Kidney tubule cell (primary cell): ENCODE measurements at regions not wholly inside any gene's neighbourhood (a gene's known extent, or its start where the extent isn't known, plus 50 kb on each side); places are given as distances from the start of the nearest gene placed in this dataset.
A peak's percentile ranks its signal among the peaks of the same experiment; 100 is the strongest.

Source experiments
- DNase-seq: peaks from one replicate; pipeline ENCODE4 v3.0.0-alpha.2; 2018; ENCODE audit warnings: low spot score

DNA sequence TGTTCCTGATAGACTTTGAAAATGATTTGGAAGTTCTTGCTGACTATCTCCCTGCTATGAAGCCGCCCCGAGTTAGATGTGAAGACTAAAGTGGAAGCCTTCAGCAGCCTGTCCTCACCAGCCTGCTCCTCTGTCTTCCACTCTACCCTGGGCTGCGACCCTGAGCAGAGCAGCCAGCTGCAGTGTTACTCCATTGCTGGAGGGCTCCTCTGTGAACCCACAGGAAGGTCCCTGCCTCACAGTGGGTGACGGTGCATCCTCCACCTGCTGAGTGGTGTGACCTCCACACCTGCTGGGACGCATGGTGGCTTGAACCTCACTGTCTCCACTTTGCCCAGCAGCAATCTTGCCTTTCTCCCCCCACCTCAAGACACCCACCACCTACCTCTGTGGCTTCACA lies 116.4 kb downstream of the IRS2 start:
- DNase-seq = no peak

DNA sequence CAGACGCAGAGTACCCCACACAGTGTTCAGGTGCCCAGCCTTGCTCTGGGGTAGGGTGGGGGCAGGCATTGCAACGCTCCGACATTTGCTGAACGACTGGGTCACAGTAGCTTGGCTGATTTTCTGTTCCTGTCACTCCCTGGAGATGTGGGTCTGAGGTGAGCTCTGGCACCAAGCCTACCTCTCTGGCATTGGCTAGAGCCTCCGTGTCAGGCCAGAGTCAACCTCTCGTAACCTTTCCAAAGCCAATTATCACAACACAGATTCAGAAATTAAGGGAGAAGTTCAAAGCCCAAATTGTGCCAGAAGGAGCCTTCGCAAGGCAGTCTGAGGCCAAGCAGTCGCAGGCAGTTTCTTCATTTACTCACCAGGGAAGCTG lies 117.2 kb downstream of the IRS2 start:
- no peak for DNase-seq

DNA sequence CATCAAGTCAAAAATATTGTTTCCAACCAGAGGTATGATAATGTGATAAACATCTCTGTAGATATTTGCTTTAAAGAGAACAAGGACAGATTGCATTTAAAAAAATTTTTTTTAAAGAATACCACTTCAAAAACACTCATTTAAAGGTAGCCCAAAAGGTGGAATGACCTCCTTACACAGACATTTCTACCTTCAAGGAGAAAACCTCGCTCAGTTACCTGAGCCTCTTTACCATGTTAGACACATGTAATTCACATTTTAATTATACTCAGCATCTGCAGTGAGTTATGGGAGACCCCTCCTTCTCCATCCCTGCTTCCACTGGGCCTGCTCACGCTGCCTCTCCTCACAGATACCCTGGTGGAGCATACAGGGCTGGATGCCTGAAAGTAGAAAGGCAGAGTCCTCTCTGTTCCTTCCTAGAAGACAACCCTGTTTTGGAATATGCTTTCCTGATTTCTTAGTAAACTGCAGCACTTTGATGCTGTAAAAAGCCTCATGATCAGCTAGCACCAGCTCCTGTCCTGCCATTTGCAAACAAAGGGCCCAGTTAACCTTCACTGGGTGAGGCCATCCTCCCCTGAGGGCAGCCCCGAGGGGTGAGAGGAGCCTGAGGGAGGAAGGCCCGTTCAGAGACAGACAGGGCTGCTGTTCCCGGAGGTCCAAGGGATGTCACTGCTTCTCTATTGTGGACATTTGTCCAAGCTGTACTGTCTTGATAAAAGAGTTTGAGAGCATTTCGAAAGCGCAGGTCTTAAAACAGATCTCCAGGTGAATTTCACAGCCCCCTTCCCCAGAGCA lies 117.8 kb downstream of the IRS2 start:
- no peak for DNase-seq

DNA sequence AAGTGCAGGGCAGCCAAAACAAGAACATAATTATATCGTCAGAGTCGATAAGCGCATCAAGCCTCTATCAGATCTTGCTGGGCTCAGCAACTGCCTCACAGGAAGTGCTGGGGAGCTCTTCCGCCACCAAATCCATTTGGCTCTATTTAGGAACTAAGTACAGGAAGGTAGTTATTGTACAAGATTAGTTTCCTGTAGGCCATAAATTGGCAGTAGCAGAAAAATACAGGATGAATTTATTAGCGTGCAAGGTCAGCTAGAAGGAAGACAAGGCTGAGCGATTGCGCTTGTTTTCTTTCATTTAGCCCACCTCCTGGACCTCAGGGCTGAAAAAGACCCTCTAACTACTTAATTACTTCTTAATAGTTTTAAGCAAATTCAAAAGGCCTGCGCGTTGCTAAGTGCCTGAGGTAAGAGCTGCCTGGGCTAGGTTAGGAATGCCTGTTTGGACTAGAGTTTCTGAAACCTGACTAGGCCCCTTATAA lies 118.5 kb downstream of the IRS2 start:
- DNase-seq = peak; percentile 4

DNA sequence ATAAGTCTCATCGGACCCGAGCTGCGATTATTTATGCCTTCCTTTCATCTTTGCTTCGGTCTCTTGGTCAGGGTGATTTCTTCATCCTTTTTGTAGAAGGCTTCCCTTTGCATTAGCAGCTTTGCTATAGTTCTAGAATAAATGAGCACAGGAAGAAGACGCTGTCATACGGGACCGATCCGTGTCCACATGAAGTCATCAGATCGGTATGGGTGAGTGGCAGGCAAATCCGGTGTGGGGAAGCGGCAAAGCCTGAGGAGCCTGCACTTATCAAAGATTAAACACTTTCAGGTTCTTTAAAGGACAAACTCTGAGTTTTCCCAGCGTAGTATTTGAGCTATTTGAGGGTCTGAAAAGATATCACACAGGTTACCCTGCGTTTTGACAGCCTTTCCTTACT lies 119.3 kb downstream of the IRS2 start:
- peak; percentile 82 for DNase-seq

DNA sequence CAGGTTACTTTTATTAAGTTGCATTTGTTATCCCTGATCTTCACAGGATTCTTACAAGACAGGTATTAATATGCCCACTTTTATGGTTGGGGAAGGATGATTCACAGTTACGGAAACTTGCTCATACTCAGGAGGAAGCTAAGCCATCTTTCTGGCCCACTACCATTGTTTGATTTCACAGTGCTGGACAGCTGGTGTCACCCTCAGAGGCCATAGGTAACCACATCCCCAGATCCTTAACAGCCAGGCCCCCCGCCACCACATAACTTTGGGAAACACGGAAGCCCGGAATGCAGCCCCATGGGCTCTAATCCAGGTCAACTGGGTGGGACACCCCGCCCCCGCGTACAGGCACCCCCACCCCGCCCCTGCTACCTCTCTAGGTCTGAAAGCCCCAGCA lies 119.7 kb downstream of the IRS2 start:
- peak; percentile 38 for DNase-seq

DNA sequence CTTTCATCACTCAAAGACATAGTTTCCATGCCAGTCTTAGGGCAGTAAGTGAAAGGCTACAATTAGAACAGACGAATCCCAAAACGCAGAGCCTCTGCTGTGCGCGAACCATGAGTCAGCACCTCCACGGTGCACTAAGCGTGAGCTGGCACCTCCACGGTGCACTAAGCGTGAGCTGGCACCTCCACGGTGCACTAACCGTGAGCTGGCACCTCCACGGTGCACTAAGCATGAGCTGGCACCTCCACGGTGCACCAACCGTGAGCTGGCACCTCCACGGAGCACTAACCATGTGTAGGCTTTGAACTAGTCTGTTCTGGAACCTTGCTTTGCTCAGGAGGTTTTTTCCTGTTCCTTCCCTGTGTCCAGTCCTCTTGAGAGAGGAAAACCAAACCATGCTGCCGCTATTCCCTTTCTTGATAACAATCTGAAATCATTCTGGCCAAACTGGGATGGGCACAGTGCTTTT lies 120.6 kb downstream of the IRS2 start:
- DNase-seq = peak; percentile 70

DNA sequence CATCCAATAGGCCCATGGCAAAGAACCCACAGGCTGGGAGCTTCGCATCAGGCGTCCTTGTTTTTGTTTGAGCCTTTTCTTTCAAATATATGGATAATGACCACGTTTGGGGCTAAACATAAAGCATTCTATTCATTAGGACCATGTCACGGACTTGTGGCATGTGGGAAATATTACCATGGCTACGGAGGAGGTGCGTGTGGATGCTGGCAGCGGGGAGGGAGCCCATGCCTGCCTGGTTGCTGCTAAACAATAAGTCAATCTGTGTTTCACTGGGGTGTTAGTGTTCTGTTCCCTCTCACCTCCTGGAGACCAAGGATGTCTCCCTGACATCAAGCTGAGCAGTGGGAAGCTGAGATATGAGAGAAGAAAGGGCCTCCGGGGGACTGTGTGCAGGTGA lies 121.1 kb downstream of the IRS2 start:
- no peak for DNase-seq

DNA sequence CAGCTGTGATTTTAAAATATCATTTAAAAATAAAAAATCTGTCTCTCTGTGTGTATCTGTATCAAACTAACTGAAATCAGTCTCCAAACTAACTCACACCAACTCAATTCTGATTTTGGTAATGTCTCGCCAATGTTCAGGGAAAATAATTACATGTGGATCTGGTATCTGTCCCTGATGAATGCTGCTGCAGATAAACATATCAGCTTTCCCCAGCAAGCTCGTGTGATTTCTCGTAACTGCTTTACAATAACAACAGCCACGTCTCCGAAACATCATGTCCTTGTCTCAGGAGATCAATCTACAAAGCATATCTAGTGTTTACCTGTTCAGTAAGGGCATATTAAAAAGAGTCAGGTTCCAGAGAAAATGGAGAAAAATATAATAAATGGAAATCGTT lies 129.0 kb downstream of the IRS2 start:
- no peak for DNase-seq

DNA sequence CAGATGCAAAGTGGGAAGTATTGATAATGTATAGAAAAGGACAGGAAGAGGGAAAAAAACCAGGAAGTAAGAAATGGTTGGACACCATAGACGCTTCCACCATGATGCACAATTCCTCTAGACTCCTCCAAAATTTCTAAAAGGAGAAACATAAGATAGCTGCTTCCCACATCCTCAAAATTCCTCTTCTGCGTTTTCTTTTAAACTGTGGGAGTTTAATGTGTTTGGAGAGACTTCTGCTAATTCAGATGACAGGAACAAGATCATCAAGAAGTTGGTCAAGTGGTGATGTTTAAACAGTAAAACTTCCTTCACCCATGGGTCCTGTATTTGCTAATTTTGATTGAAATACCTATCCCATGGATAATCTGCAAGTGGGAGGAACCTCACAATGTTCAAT lies 130.2 kb downstream of the IRS2 start:
- DNase-seq = no peak

DNA sequence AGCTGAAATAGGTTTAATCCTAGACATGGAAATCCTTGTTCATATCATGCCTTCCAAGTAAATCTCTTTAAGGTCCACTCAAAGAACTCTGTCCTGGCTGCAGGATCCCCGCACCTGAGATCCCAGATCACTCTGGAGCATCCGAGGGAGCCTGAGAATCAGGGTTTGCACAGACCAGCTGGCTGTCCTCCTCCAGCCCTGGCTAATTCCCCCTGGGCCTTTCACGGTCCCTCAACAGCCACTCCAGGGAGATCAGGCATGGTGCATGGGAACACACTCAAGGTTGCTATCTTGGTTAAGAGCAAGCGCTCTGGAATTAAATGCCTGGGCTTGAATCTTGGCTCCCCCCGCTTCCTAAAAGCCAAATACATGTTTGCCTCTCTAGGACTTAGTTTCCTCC lies 130.8 kb downstream of the IRS2 start:
- no peak for DNase-seq

DNA sequence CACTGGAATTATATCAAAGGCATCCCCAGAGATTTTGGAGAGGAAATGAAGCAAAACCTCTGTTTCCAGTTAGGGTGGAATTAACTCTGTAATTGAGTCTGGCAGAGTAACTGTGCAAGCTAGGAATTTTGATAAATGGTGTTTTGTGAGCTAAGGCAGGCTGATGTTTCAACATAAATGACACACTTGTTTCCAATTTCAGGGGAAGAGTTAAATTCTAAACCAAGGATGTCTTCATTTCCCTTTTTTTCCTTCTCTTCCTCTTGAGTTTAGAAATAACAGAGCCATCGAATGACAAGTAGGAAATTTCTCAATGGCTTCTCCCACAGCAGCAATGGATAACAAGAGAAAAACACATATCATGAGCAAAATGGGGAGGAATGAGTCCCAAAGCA lies 131.2 kb downstream of the IRS2 start:
- DNase-seq = no peak

DNA sequence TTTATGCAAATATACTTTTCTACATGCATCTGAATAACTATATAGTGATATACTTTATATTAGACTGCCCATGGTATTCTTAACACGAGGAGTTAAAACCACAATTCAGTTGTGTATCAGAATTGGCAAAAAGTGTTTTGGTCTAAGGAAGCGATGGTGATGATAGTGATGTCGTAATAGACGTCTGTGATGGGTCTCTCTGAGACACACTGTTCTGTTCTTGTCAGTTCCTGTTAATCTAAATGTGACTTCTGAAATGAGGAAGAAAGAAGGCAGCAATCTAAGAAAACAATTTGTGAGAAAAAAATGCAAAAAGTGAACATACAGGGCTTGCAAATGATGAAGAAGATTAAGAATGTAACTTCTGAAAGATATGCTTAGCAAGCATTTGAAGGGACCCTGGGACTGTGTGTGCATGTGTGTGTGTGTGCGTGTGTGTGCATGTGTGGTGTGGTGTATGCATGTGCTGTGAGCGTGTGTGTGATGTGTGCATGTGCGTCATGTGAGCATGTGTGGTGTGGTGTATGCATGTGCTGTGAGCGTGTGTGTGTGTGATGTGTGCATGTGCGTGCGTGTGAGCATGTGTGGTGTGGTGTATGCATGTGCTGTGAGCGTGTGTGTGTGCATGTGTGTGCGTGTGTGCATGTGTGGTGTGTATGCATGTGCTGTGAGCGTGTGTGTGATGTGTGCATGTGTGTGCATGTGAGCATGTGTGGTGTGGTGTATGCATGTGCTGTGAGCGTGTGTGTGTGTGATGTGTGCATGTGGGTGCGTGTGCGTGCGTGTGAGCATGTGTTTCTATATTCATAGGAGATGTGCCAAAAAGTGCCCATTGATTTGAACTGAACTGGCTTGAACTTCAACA lies 131.8 kb downstream of the IRS2 start:
- no peak for DNase-seq

DNA sequence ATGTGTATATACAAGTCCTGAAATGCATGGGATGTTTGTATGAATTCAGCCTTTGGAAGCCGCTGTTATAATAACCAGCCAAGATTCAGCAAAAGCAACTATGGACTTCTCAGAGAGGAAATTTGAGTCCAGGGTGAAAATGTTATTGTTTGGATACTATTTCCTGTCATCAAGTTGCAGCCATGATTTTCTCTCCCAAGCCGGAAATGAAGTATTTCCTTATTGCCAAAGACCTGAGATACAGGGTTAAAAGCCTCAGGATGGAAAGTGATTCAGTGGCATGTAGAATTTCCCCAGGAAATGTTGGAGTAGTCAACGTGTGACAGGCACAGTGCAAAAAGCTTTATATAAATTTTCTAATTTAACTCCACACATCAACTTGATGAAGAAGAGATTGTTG lies 133.9 kb downstream of the IRS2 start:
- DNase-seq = peak; percentile 22

DNA sequence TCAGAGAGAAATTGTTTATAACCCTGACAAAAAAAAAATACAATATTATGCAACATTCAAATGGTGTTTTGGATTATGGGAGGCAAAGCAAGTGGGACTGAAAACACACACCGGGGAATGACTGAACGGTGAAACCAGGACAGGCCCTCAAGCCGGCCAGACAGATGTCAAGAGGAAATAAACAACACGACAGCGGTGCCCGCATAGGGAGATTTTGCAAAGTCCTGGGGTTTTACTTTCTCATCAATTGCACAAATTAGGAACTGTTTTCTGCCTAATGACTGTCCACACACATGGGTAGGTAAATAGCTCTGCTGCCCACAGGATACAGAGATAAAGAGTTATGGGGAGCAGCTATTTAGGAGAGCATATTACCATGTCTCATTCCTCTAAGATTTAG lies 134.5 kb downstream of the IRS2 start:
- no peak for DNase-seq

DNA sequence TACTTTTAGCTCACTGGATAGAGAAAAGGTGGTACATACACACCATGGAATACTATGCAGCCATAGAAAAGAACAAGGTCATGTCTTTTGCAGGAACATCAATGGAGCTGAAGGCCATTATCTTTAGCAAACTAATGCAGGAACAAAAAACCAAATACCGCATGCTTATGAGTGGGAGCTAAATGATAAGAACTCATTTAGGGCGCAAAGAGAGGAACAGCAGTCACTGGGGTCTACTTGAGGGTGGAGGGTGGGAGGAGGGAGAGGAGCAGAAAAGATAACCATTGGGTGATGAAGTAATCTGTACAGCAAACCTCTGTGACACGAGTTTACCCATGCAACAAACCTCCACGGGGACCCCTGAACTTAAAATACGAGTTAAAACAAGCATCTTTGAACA lies 135.1 kb downstream of the IRS2 start:
- DNase-seq = no peak

DNA sequence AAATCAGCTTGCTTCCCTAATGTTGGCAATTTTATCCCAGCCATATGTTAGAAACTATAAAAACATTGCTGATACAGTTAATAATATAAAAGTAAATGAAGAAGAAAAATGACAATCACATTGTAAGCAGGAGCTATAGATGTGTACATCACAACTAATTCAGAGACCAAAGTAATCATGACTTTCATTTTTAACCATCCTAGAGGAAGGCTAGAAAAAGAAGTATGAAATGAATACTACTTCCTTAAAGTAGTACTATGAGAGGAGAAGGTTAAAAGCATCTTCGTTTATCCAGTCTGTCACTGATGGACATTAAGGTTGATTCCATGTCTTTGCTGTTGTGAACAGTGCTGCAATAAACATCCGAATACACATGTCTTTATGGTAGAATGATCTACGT lies 135.5 kb downstream of the IRS2 start:
- DNase-seq = no peak

DNA sequence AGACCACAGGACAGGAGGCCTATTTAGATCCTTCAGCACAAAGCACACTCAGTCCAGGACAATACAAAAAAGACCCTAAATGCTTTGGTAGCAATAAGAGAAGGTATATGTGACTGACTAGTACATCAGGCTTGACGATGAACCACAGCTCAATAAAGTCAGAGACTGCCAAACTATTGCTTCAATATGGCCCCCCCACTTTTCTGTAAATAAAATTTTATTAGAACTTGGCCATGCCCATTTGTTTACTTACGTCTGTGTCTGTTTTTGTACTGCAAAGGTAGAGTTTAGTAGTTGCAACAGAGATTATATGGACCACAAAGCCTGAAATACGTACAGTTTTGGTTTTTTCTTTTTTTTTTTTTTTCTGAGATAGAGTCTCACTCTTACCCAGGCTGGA lies 136.7 kb downstream of the IRS2 start:
- no peak for DNase-seq

DNA sequence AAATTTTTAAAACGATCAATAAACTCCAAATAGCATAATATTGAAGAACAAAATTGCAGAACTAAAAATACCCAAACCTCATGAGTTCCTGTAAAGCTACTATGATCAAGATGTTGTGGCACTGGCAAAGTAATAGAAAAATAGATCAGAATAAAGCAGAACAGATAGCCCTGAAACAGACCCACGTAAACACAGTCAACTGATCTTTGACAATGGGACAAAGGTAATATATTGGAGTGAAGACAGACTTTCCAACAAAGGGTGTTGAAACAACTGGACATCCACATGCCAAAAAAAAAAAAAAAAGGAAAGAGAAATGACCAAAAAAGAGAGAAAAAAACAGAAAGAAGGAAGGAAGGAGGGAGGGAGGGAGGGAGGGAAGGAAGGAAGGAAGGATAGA lies 138.7 kb downstream of the IRS2 start:
- DNase-seq = no peak

DNA sequence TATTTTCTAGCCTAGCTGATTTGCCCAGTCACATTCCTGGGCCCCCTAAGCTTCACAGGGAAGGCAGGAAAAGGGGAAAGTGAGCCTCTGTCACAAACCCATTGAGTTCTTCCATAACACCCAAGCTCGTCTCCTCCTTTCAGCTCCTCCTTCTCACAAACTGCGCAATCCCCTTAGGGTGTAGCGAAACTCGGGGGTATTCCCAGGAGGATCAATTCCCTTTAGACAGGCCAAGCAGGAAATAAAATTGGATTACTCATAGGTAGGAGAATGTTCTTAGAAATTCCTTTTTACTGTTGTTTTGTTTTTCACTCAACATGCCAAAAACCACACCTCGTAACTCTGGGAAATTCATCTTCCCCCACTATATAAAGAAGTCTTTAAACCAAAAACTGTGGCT lies 139.3 kb downstream of the IRS2 start:
- peak; percentile 33 for DNase-seq

DNA sequence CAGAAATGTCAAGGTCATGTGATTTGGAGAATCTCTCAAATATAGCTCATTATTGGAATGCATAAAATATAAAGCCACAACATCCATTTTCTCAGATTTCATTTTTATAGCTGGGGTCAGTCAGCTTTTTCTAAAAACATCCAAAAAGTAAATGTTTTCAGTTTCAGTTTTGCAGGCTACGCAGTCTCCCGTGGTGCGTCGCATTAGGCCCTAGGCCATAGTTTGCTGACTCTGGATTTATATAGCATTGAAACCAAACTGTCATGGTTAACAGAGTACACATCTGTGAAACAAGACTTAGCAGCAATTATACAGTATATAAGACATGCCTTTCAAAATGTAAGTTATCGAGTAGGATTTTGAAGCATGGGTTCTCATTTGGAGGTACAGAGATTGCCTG lies 140.0 kb downstream of the IRS2 start:
- DNase-seq = no peak

DNA sequence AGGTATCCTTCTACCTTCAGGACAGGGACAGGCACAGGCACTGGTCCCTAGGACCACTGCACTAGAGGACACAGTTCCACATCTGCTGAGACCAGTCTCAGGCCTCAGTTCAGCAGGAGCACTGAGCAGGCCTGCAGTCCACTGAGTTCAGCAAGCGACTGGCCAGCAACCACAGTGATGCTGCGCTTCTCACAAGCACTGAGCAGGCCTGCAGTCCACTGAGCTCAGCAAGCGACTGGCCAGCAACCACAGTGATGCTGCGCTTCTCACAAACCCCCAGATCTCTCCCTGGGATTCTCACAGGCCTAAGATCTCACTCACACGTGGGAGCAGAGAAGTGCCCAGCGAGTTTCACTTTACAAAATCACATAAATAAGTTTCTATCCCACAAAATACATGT lies 140.6 kb downstream of the IRS2 start:
- DNase-seq = no peak

DNA sequence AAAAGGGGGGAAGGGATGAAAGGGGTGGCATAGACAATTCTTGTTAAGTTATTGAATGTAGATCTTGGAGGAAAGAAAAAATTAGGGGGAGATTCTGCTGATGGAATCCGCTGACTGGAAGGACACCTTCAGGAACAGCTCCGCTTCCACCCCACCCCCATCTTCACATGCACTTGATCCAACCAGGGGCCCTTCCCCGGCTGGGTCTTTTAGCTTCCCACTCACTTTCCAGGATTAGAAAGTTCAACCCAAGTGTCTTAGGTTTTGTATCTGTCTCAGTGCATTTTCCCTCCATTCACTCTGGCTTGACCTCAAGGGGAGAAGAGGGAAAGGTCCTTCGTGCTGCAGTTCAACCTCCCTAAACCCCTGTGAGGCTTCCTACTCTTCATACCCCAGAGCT lies 141.4 kb downstream of the IRS2 start:
- DNase-seq = no peak
